Astrocyte (in vitro differentiated cells and primary cell): ENCODE measurements at regions not wholly inside any gene's neighbourhood (a gene's known extent, or its start where the extent isn't known, plus 50 kb on each side); places are given as distances from the start of the nearest gene placed in this dataset.

Experiments
- CTCF ChIP-seq: IDR thresholded peaks from 2 replicates; pipeline ENCODE4 v1.5.1; 2011; ENCODE audit warnings: low read depth, mild to moderate bottlenecking, inconsistent platforms, low read length, moderate library complexity; ENCODE audit not compliant: insufficient read depth
- EZH2 ChIP-seq: IDR thresholded peaks from 2 replicates; pipeline ENCODE4 v1.6.1; 2012; ENCODE audit warnings: mild to moderate bottlenecking, low read length, inconsistent platforms; ENCODE audit not compliant: insufficient read depth

DNA sequence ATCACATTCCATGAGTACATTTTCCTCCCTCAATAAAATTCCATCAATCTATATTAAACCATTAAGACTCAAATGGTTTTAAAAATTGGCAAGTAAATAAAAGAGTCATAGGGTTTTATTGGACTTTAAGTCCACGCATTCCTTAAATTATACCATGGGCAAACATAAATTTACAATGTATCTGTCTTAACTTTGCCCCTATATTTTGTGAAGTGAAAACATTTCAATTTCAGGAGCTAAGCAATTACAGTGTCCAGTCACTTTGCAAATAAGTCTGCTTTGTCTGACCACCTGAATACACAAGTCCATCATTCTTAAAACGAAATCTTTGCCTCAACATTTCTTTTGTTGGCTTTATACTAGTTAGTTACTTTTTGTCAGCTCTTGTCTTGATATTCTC lies 197.5 kb upstream of the SEMA3D start:
- TF ChIP-seq CTCF (no peak), EZH2 (no peak)
